Spleen (tissue), 11 donors: ENCODE measurements at regions not wholly inside any gene's neighbourhood (a gene's known extent, or its start where the extent isn't known, plus 50 kb on each side); places are given as distances from the start of the nearest gene placed in this dataset.

Source experiments
- DNase-seq: peaks from one replicate; pipeline ENCODE4 v3.0.0-alpha.2; 2020
- H3K27ac ChIP-seq, 8 donors: fragments of 200-600 bp; sonication (generic) in 7 of 8; 1 replicate in 4 of 8; 2 replicates in 4 of 8; pipeline versions ENCODE4 v1.5.0 to v1.8.0; 2016 to 2021; ENCODE audit warnings: inconsistent platforms in 4 of 8, mild to moderate bottlenecking in 4 of 8, moderate library complexity in 1 of 8
- H3K27me3 ChIP-seq, 7 donors: fragments of 200-600 bp; sonication (generic) in 6 of 7; replicated peaks in 1 of 7; 1 replicate in 4 of 7; 2 replicates in 3 of 7; pipeline versions ENCODE4 v1.5.0 to v1.8.0; 2016 to 2021; ENCODE audit warnings: inconsistent platforms in 3 of 7, mild to moderate bottlenecking in 1 of 7
- H3K36me3 ChIP-seq, 6 donors: fragments of 200-600 bp; sonication (generic) in 5 of 6; 1 replicate in 4 of 6; 2 replicates in 2 of 6; pipeline versions ENCODE4 v1.5.0 to v1.8.0; 2016 to 2021; ENCODE audit warnings: inconsistent platforms in 2 of 6
- H3K4me1 ChIP-seq, 6 donors: fragments of 200-600 bp; sonication (generic) in 5 of 6; 1 replicate in 3 of 6; 2 replicates in 3 of 6; pipeline versions ENCODE4 v1.5.0 to v1.8.0; 2016 to 2021; ENCODE audit warnings: inconsistent platforms in 3 of 6
- H3K4me3 ChIP-seq, 8 donors: fragments of 200-600 bp; sonication (generic) in 7 of 8; 1 replicate in 4 of 8; 2 replicates in 4 of 8; pipeline versions ENCODE4 v1.5.0 to v1.8.0; 2016 to 2021; ENCODE audit warnings: inconsistent platforms in 4 of 8, mild to moderate bottlenecking in 4 of 8, moderate library complexity in 2 of 8
- H3K9me3 ChIP-seq, 8 donors: fragments of 200-600 bp; sonication (generic) in 7 of 8; 1 replicate in 4 of 8; 2 replicates in 4 of 8; pipeline versions ENCODE4 v1.5.0 to v1.8.0; 2016 to 2021; ENCODE audit warnings: inconsistent platforms in 4 of 8
- CTCF ChIP-seq, 11 experiments: fragments of 200-600 bp in 7 of 11; fragments of 450-650 bp in 4 of 11; sonication (generic) in 4 of 11; IDR thresholded peaks in 8 of 11; conservative IDR thresholded peaks in 3 of 11; 1 replicate in 7 of 11; 2 replicates in 4 of 11; pipeline versions ENCODE4 v1.4.0 to v1.8.0; 2016 to 2021; ENCODE audit warnings: antibody characterized with exemption in 11 of 11, inconsistent platforms in 4 of 11, mild to moderate bottlenecking in 1 of 11
- POLR2A ChIP-seq, 3 donors: fragments of 450-650 bp; IDR thresholded peaks; one replicate each; pipeline ENCODE4 v1.5.1; 2017; ENCODE audit warnings: antibody characterized with exemption in 3 of 3, mild to moderate bottlenecking in 1 of 3
- POLR2AphosphoS5 ChIP-seq, 3 donors: sonication (generic); formaldehyde crosslinking; IDR thresholded peaks; one replicate each; pipeline ENCODE4 v1.5.1; 2017; ENCODE audit warnings: antibody characterized with exemption in 3 of 3
- WGBS, 5 donors: extraction: QIAGEN DNeasy Blood & Tissue Kit in 3 of 5; methylation state at CpG; one replicate each; pipeline versions ENCODE4 v1.1.5 to v1.1.7; 2013 to 2018; 5-methylcytosine and 5-hydroxymethylcytosine counted together
- intact Hi-C: fragments of 100-400 bp; cut with DNase I; formaldehyde crosslinking; loops from one replicate; pipeline ENCODE4 v1.15.0; 2023; ENCODE audit warnings: low total_unique reads
- donor health status: healthy with polysubstance abuse.
- donor health status: DM: no; HTN: no; CAD: no; lungs with moderate emphysema.
- donor health status: DM: no; HTN: no; CAD: no.
- donor health status: Bipolar disorder and iron deficiency.
- donor health status: healthy.
- donor health status: DM: no; HTN: no; CAD: no.
- donor health status: DM: yes; HTN: yes; CAD: no.

- Histone ChIP-seq H3K36me3 (no peaks in the 10 kb centered on the region), H3K27ac (no peak overlapping the region), H3K4me1 (no peaks in the 10 kb centered on the region), H3K4me3 (no peak overlapping the region), H3K9me3 (peaks cover 0 to 5% (median 0%) of the 10 kb centered on the region in 8 donors), H3K27me3 (peaks cover 0 to 3% (median 0%) of the 10 kb centered on the region in 7 donors)
- DNase-seq = no peak
- intact Hi-C loops = no loop called here
- 43 to 62% (median 56%) methylated on average over 1 of the region's 1 CpG for WGBS, 5 donors
- TF ChIP-seq POLR2AphosphoS5 (IDR thresholded peaks at IDR 0.05) = no peak
- TF ChIP-seq POLR2A (IDR thresholded peaks at IDR 0.05) = no peak
- TF ChIP-seq CTCF (IDR thresholded peaks at IDR 0.05 in 8 of 11, conservative IDR thresholded peaks at IDR 0.05 in 3 of 11) = no peak
These were observed 280.6 kb upstream of the SULF2 start for GRCh38 chr20:48065833-48066232.

- Histone ChIP-seq H3K36me3 (no peaks in the 10 kb centered on the region), H3K27me3 (peaks cover 0 to 3% (median 0%) of the 10 kb centered on the region in 7 donors), H3K4me1 (no peaks in the 10 kb centered on the region), H3K4me3 (no peak overlapping the region), H3K27ac (no peak overlapping the region), H3K9me3 (peaks cover 0 to 5% (median 0%) of the 10 kb centered on the region in 8 donors)
- DNase-seq = no peak
- intact Hi-C loops = no loop called here
- WGBS, 5 donors = 85 to 93% (median 90%) methylated on average over 4 of the region's 4 CpGs
- no peak for TF ChIP-seq CTCF (IDR thresholded peaks at IDR 0.05 in 8 of 11, conservative IDR thresholded peaks at IDR 0.05 in 3 of 11)
These were observed 279.6 kb upstream of the SULF2 start for GRCh38 chr20:48064929-48065328.

DNA sequence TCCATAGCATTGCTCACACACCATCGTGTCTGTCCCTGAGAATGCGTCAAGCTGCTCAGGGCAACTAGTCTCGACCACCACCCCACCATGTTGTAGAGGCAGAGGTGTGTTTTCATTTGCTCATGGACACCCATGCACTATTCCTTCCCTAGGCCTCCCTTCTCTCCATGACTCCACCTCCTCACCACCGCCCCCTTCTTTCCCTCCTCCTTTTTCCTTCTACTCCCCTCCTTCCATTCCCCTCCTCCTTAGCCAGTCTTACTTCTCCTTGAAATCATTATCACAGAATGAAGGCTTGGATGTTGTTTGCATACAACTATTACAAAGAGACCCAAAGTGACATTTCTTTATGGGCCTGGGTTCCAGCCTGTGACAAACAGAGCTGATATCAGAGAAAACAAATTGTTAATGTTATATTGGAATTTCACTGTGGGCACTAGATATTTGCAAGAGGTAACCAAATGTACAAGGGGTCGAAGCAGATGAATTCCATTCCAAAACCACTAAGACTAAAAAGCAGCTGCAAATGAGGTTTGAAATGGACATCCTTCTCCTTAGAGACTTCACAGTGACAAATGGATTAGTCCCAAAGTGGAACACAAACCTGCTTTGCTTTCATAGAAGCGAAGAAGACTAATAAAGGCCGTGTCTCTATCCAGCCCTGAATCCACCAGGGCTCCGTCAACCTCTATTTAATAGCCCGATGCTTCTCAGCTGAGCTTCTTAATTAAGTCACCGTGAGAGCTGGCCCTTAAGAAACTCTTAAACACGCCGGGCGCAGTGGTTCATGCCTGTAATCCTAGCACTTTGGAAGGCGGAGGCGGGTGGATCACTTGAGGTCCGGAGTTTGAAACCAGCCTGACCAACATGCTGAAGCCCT, 275.8 kb upstream of the SULF2 start:
- no peak for TF ChIP-seq POLR2AphosphoS5 (IDR thresholded peaks at IDR 0.05)
- no peak for TF ChIP-seq POLR2A (IDR thresholded peaks at IDR 0.05)
- TF ChIP-seq CTCF (IDR thresholded peaks at IDR 0.05 in 8 of 11, conservative IDR thresholded peaks at IDR 0.05 in 3 of 11) = no peak
- no peak overlapping the region for H3K4me3 ChIP-seq
- H3K36me3 ChIP-seq = no peaks in the 10 kb centered on the region
- no peak for DNase-seq
- no peak overlapping the region for H3K27ac ChIP-seq
- H3K4me1 ChIP-seq = no peaks in the 10 kb centered on the region
- H3K9me3 ChIP-seq = peaks cover 0 to 17% (median 0%) of the 10 kb centered on the region in 8 donors
- peaks cover 0 to 3% (median 0%) of the 10 kb centered on the region in 7 donors for H3K27me3 ChIP-seq
- intact Hi-C loops = no loop called here
- WGBS, 5 donors = 88 to 91% (median 90%) methylated on average over 16 of the region's 16 CpGs
